Coronary artery (tissue), 2 donors: ENCODE measurements at regions not wholly inside any gene's neighbourhood (a gene's known extent, or its start where the extent isn't known, plus 50 kb on each side); places are given as distances from the start of the nearest gene placed in this dataset.

Experiments
- DNase-seq: peaks from one replicate; pipeline ENCODE4 v3.0.0-alpha.2; 2017; ENCODE audit warnings: low spot score
- H3K27ac ChIP-seq, 2 donors: fragments of 200-600 bp; sonication (generic); one replicate each; pipeline ENCODE4 v1.5.1; 2016 to 2019
- H3K4me3 ChIP-seq: fragments of 200-600 bp; sonication (generic); 2 replicates; pipeline ENCODE4 v1.5.1; 2016; ENCODE audit warnings: mild to moderate bottlenecking, moderate library complexity
- TF ChIP-seq, protein P1 (sequence below): fragments of 200-600 bp; sonication (generic); IDR thresholded peaks from one replicate; pipeline ENCODE4 v1.5.1; 2019; ENCODE audit warnings: antibody characterized with exemption

DNA sequence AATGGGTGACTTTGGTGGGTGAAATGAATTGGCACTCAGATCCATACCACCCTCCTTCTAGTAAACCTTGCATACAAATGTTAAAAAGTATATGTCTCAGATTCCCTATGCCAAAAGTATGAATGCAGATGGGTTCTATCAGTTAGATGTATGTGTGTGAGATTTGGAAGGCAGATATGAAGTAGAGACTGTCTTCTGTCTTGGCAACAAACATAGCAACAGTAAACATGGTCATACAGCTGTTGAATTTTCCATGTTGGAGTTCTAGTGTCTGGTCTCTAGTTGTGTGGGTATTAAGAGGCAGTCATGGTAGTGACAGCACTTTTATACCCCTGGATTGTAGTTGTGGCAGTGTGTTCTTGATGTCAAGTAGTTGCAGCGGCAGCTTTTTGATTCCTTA is 125.6 kb upstream of the PITX1 start:
- TF ChIP-seq, protein P1, sequence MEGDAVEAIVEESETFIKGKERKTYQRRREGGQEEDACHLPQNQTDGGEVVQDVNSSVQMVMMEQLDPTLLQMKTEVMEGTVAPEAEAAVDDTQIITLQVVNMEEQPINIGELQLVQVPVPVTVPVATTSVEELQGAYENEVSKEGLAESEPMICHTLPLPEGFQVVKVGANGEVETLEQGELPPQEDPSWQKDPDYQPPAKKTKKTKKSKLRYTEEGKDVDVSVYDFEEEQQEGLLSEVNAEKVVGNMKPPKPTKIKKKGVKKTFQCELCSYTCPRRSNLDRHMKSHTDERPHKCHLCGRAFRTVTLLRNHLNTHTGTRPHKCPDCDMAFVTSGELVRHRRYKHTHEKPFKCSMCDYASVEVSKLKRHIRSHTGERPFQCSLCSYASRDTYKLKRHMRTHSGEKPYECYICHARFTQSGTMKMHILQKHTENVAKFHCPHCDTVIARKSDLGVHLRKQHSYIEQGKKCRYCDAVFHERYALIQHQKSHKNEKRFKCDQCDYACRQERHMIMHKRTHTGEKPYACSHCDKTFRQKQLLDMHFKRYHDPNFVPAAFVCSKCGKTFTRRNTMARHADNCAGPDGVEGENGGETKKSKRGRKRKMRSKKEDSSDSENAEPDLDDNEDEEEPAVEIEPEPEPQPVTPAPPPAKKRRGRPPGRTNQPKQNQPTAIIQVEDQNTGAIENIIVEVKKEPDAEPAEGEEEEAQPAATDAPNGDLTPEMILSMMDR, result no peak
- no peak for DNase-seq
- Histone ChIP-seq H3K4me3 (no peak overlapping the region), H3K27ac (no peak overlapping the region)

DNA sequence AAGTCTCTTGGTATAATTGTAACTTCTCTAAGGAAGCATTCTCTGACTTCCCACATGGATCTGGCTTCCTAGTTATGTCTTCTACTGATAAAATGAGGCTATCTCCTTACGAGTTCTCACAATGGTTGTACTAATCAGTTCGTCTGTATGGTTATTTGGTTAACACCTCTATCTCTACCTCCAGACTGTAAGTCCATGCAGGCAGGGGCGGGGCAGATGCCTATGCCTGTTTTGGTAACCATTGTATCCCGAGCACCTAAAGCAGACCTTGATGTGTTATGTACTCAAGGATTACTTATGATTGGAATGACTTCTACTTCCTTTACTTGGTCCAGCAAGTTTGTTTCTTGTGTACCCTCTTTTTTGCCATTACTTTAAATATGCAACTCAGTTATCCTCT is 125.0 kb upstream of the PITX1 start:
- DNase-seq, result no peak

DNA sequence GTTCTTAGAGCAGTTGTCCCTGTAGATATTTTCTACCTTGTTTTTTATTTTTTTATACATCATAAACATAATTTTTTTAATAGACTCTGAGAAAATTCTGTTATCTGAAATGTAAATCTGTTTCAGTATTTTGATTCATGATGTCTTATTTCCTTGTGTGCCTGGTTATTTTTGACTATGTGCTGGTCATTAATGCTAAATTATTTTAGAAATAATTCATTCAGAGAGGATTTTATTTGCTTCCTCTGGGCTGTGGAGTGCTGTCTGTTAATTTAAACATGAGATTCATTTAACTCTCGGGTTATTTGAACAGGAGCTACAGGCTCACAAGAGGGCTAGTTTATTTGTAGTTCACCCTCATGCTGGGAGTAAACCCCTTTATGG is 124.3 kb upstream of the PITX1 start:
- H3K4me3 ChIP-seq, result no peak overlapping the region
- TF ChIP-seq, protein P1, result no peak
- no peak overlapping the region for H3K27ac ChIP-seq
- DNase-seq, result no peak

More for the DNA sequence above, 125.0 kb upstream of the PITX1 start:
- no peak overlapping the region for H3K27ac ChIP-seq
- TF ChIP-seq, protein P1, result no peak
- H3K4me3 ChIP-seq, result no peak overlapping the region

DNA sequence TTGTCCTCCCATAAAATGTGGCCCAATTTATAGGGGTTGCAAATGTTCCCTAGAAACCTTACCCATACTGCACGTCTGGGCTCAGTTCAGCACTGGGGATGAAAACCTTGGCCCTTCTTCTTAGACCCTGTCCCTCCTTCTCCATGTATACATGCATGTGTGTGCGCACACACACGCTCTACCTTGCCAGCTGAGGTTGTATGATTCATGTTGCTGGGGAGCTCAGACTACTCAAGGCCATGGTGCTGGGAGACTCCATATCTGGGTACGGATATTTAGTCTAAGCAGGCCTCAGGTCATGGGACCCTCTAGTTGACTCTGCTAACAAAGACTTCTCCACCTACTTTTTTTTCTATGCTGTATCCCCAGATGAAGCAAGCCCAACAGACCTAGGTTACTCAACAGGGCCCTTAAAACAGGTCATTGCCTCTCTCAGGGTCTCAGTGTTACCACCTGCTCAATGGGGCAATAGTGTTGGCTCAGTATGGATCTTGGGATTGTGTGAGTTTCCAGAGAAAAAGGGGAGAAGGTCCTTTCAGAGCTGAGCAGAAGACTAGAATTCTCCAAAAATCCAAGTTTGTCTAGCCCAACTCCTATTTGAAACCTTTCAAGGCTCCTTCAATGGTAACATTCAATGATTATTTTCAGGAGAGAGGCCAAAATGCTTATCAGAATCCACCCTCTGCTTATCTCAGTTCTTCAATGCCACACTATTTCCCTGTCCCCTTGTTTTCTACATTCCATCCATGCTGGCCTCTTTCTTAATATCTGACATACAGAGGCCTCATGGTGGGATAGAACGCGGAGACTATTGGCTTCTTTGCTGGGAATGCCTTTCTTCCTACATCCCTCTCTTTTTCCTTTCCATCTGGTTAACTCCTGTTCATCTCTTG is 123.6 kb upstream of the PITX1 start:
- TF ChIP-seq, protein P1, result no peak
- DNase-seq, result no peak
- Histone ChIP-seq H3K4me3 (no peak overlapping the region), H3K27ac (no peak overlapping the region)

DNA sequence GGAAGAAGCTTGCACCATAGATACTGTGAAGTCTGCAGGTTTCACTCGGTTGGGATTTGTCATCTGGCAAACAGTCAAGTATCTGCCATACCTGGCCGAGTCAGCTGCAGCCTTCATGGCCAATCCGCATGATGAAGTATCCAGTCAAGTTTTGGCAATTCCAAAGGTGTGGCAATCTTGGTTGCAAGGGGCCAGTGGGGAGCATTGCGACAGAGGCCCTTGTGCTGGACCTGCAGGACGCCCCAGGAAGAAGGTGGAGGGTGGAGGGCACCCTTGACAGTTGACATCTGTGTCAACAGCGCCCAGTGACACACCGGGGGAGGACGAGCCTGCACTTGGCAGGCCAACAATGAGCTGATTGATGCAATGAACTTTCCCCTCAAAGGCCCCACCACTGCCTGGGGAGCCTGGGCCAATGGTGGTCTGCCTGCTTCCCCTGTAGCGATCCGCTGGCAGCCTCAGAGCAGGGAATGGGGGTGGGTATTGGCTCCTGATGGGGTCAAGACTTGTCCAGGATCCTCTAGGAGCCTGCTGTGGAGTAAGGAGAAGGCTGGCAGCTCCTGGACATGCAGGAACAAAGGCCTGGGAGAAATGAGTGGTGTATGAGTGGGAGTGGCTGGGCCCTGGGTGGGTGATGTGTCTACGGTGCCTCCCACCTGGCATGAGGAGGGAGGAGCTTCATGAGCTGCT is 122.8 kb upstream of the PITX1 start:
- no peak for DNase-seq
- no peak overlapping the region for H3K27ac ChIP-seq
- H3K4me3 ChIP-seq, result no peak overlapping the region
- TF ChIP-seq, protein P1, result no peak

DNA sequence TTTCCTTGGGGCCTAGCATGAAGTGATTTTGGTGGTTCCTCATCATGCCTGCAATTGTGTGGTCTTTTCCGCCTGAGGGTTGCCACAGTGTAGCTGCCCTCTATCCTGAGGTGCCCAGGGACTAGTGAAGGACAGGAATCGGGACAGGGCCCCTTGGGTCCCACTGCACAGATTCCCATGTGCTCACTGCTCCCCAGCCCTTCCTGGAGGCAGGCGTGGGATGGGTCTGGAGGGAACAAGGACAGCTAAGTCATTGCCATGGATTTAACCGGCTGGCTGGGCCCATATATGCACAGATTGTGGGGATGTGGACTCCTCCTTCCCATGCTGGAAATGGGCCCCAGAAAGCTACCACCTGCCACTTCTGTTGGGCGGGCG is 122.3 kb upstream of the PITX1 start:
- DNase-seq, result no peak
- TF ChIP-seq, protein P1, result no peak
- H3K27ac ChIP-seq, result no peak overlapping the region

More for the DNA sequence above, 122.3 kb upstream of the PITX1 start:
- H3K4me3 ChIP-seq, result no peak overlapping the region
